ENCODE measurements at regions not wholly inside any gene's neighbourhood (a gene's known extent, or its start where the extent isn't known, plus 50 kb on each side); places are given as distances from the start of the nearest gene placed in this dataset.

DNA sequence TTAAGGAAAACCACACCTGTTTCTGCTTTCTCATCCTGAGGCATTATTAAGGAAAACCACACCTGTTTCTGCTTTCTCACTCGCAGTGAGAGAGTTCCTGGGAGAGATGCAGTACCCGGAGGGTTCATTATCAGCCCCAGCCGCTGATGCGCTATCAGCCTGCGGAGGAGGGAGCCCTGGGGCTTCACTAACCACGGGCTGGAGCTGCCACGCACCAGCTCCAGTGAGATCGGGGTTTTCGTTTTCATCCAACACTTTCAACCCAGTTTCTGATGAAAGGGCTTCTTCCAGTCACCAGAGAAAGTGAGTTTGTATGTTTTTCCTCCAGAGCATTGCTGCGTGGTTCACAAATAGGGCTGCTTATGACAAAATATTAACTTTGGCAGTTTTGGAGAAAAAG lies 93.2 kb upstream of the PRKX start:
- TF ChIP-seq, protein P1, sequence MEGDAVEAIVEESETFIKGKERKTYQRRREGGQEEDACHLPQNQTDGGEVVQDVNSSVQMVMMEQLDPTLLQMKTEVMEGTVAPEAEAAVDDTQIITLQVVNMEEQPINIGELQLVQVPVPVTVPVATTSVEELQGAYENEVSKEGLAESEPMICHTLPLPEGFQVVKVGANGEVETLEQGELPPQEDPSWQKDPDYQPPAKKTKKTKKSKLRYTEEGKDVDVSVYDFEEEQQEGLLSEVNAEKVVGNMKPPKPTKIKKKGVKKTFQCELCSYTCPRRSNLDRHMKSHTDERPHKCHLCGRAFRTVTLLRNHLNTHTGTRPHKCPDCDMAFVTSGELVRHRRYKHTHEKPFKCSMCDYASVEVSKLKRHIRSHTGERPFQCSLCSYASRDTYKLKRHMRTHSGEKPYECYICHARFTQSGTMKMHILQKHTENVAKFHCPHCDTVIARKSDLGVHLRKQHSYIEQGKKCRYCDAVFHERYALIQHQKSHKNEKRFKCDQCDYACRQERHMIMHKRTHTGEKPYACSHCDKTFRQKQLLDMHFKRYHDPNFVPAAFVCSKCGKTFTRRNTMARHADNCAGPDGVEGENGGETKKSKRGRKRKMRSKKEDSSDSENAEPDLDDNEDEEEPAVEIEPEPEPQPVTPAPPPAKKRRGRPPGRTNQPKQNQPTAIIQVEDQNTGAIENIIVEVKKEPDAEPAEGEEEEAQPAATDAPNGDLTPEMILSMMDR (IDR thresholded peaks at IDR 0.05): no peak
- no peak for TF ChIP-seq POLR2A (IDR thresholded peaks at IDR 0.05)
